AG04450 (cell line): ENCODE measurements at regions not wholly inside any gene's neighbourhood (a gene's known extent, or its start where the extent isn't known, plus 50 kb on each side); places are given as distances from the start of the nearest gene placed in this dataset.
"Not testable (repeated sequence)": the region's sequence is repeated elsewhere in the genome, so short reads cannot be mapped to it uniquely, and the experiment has no call there.

Experiments
- CTCF ChIA-PET: fragments of 300-600, 350-600 bp; formaldehyde crosslinking; extraction: SDS; loops from one replicate; lab custom pipeline; 2022; ENCODE audit warnings: antibody characterized with exemption, inconsistent platforms; lab: Charles Lee
- POLR2A ChIA-PET: fragments of 350-600 bp; formaldehyde crosslinking; extraction: SDS; loops from one replicate; lab custom pipeline; 2021; ENCODE audit warnings: antibody characterized with exemption, inconsistent platforms; lab: Yijun Ruan, JAX
- DNase-seq: peaks from one replicate; pipeline ENCODE4 v3.0.0-alpha.2; 2011; ENCODE audit warnings: low read depth, low spot score
- H3K27ac ChIP-seq: one replicate; pipeline ENCODE4 v1.5.1; 2012; ENCODE audit warnings: low read depth, low read length, control low read depth
- H3K27me3 ChIP-seq: one replicate; pipeline ENCODE4 v1.6.0; 2012; ENCODE audit warnings: low read length; ENCODE audit not compliant: control insufficient read depth, insufficient read depth
- H3K4me3 ChIP-seq: 2 replicates; pipeline ENCODE4 v1.5.1; 2011; ENCODE audit warnings: mild to moderate bottlenecking, low read depth, low read length, control low read depth
- H3K9me3 ChIP-seq: 2 replicates; pipeline ENCODE4 v1.5.1; 2012; ENCODE audit warnings: low read length; ENCODE audit not compliant: control insufficient read depth, insufficient read depth
- TF ChIP-seq, protein P1 (sequence below): IDR thresholded peaks from 2 replicates; pipeline ENCODE4 v1.5.1; 2011; ENCODE audit warnings: low read depth, low read length, control low read depth, inconsistent platforms

- Histone ChIP-seq H3K27ac (no peak overlapping the region), H3K9me3 (no peaks in the 10 kb centered on the region), H3K4me3 (no peak overlapping the region), H3K27me3 (no peaks in the 10 kb centered on the region)
- TF ChIP-seq, protein P1, sequence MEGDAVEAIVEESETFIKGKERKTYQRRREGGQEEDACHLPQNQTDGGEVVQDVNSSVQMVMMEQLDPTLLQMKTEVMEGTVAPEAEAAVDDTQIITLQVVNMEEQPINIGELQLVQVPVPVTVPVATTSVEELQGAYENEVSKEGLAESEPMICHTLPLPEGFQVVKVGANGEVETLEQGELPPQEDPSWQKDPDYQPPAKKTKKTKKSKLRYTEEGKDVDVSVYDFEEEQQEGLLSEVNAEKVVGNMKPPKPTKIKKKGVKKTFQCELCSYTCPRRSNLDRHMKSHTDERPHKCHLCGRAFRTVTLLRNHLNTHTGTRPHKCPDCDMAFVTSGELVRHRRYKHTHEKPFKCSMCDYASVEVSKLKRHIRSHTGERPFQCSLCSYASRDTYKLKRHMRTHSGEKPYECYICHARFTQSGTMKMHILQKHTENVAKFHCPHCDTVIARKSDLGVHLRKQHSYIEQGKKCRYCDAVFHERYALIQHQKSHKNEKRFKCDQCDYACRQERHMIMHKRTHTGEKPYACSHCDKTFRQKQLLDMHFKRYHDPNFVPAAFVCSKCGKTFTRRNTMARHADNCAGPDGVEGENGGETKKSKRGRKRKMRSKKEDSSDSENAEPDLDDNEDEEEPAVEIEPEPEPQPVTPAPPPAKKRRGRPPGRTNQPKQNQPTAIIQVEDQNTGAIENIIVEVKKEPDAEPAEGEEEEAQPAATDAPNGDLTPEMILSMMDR, result no peak
- POLR2A ChIA-PET, result no interaction called here
- CTCF ChIA-PET, result no interaction called here
- no peak for DNase-seq
Observed at GRCh38 chr6:84882768-84883766, 118.7 kb upstream of the TBX18 start.

GRCh38 chr6:84879385-84879784 is 115.0 kb upstream of the TBX18 start:
- H3K27ac ChIP-seq, POLR2A ChIA-PET, H3K4me3 ChIP-seq, H3K9me3 ChIP-seq, DNase-seq, CTCF ChIA-PET, H3K27me3 ChIP-seq: not testable (repeated sequence)

GRCh38 chr6:84877515-84878210 is 113.3 kb upstream of the TBX18 start:
- Histone ChIP-seq H3K27me3 (no peaks in the 10 kb centered on the region), H3K9me3 (no peaks in the 10 kb centered on the region), H3K27ac (no peak overlapping the region), H3K4me3 (no peak overlapping the region)
- no peak for DNase-seq
- CTCF ChIA-PET, result no interaction called here
- POLR2A ChIA-PET, result no interaction called here
- TF ChIP-seq, protein P1, result no peak

GRCh38 chr6:84876723-84877514 is 112.5 kb upstream of the TBX18 start:
- no peak overlapping the region for H3K27ac ChIP-seq
- CTCF ChIA-PET, result no interaction called here
- TF ChIP-seq, protein P1, result no peak
- no peak overlapping the region for H3K4me3 ChIP-seq
- POLR2A ChIA-PET, result no interaction called here
- DNase-seq, result no peak
- no peaks in the 10 kb centered on the region for H3K9me3 ChIP-seq
- H3K27me3 ChIP-seq, result no peaks in the 10 kb centered on the region

DNA sequence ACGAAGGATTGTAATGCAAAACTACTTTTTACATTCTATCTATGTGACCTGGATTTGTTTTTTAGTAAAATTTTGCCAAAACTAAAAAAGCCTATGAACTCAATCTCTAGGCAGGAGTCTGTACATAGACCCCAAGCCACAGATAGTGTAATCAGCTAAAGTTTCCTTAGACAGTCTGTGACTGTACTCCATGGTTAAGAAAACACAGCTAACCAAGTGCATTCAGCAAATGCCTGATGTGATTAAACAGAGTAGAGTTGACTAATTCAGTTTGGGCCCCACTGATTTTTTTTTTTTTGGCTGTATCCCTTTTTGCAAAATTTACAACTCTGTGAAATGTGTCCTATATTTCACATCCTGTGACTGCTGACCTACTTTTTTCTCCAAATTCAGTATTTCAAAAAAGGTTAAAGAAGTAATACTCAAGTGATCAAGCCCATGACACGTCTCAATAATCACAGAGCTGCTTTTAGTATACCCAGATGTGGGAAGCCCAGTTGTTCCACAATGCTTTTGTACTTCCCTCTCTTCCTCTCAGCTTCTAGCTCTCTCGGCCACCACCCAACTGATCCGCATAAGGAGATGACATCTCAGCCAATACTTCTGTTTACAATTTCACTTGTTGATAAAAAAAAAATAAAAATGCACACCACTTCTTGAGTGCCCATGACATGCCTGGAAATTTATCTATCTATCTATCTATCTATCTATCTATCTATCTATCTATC is 108.8 kb upstream of the TBX18 start:
- POLR2A ChIA-PET, result no interaction called here
- H3K4me3 ChIP-seq, result no peak overlapping the region
- DNase-seq, result no peak
- H3K27ac ChIP-seq, result no peak overlapping the region
- H3K27me3 ChIP-seq, result no peaks in the 10 kb centered on the region
- no peaks in the 10 kb centered on the region for H3K9me3 ChIP-seq
- CTCF ChIA-PET, result no interaction called here
- TF ChIP-seq, protein P1, result no peak
